ENCODE measurements at regions not wholly inside any gene's neighbourhood (a gene's known extent, or its start where the extent isn't known, plus 50 kb on each side); places are given as distances from the start of the nearest gene placed in this dataset.

- TF ChIP-seq CTCF (IDR thresholded peaks at IDR 0.05) (no peak), POLR2A (IDR thresholded peaks at IDR 0.05) (no peak)
Observed at GRCh38 chr12:27140478-27140969, 58.1 kb upstream of the C12orf71 start.
